HG03280 (cell line): ENCODE measurements at regions not wholly inside any gene's neighbourhood (a gene's known extent, or its start where the extent isn't known, plus 50 kb on each side); places are given as distances from the start of the nearest gene placed in this dataset.

Experiments
- ATAC-seq: cut with Tn5 transposase; IDR thresholded peaks from one replicate; pipeline ENCODE4 v1.9.1; 2021; ENCODE audit warnings: mild to moderate bottlenecking, moderate library complexity; ENCODE audit not compliant: unreplicated experiment

- no peak for ATAC-seq
Observed at GRCh38 chr4:19999775-20000414, 251.8 kb upstream of the SLIT2 start.

- ATAC-seq = no peak
Observed at GRCh38 chr4:19999276-19999675, 252.4 kb upstream of the SLIT2 start.

- no peak for ATAC-seq
Observed at GRCh38 chr4:19993242-19993641, 258.5 kb upstream of the SLIT2 start.

GRCh38 chr4:19992471-19993093 lies 259.1 kb upstream of the SLIT2 start:
- ATAC-seq = no peak

GRCh38 chr4:19987746-19988145 lies 264.0 kb upstream of the SLIT2 start:
- no peak for ATAC-seq

GRCh38 chr4:19983072-19983471 lies 268.6 kb upstream of the SLIT2 start:
- no peak for ATAC-seq

GRCh38 chr4:19982556-19982955 lies 269.1 kb upstream of the SLIT2 start:
- ATAC-seq = no peak

- ATAC-seq = no peak
Observed at GRCh38 chr4:19971829-19972228, 279.9 kb upstream of the SLIT2 start.

GRCh38 chr4:19969492-19969891 lies 282.2 kb upstream of the SLIT2 start:
- no peak for ATAC-seq

GRCh38 chr4:19961091-19961490 lies 290.6 kb upstream of the SLIT2 start:
- ATAC-seq = no peak

GRCh38 chr4:19958848-19959247 lies 292.9 kb upstream of the SLIT2 start:
- ATAC-seq = no peak

GRCh38 chr4:19947349-19947748 lies 304.4 kb upstream of the SLIT2 start:
- ATAC-seq = no peak

GRCh38 chr4:19945979-19946380 lies 305.7 kb upstream of the SLIT2 start:
- ATAC-seq = no peak

- no peak for ATAC-seq
Observed at GRCh38 chr4:19945501-19945900, 306.2 kb upstream of the SLIT2 start.

- ATAC-seq = no peak
Observed at GRCh38 chr4:19944806-19945205, 306.9 kb upstream of the SLIT2 start.

- ATAC-seq = no peak
Observed at GRCh38 chr4:19944251-19944650, 307.5 kb upstream of the SLIT2 start.

GRCh38 chr4:19941434-19941833 lies 310.3 kb upstream of the SLIT2 start:
- ATAC-seq = no peak

- no peak for ATAC-seq
Observed at GRCh38 chr4:19940861-19941260, 310.8 kb upstream of the SLIT2 start.

- ATAC-seq = no peak
Observed at GRCh38 chr4:19936476-19936875, 315.2 kb upstream of the SLIT2 start.

GRCh38 chr4:19930742-19931141 lies 321.0 kb upstream of the SLIT2 start:
- no peak for ATAC-seq

- ATAC-seq = no peak
Observed at GRCh38 chr4:19927381-19927780, 324.3 kb upstream of the SLIT2 start.

GRCh38 chr4:19925516-19925915 lies 326.2 kb upstream of the SLIT2 start:
- ATAC-seq = no peak

- no peak for ATAC-seq
Observed at GRCh38 chr4:19924761-19925160, 326.9 kb upstream of the SLIT2 start.
